ENCODE measurements at regions not wholly inside any gene's neighbourhood (a gene's known extent, or its start where the extent isn't known, plus 50 kb on each side); places are given as distances from the start of the nearest gene placed in this dataset.

DNA sequence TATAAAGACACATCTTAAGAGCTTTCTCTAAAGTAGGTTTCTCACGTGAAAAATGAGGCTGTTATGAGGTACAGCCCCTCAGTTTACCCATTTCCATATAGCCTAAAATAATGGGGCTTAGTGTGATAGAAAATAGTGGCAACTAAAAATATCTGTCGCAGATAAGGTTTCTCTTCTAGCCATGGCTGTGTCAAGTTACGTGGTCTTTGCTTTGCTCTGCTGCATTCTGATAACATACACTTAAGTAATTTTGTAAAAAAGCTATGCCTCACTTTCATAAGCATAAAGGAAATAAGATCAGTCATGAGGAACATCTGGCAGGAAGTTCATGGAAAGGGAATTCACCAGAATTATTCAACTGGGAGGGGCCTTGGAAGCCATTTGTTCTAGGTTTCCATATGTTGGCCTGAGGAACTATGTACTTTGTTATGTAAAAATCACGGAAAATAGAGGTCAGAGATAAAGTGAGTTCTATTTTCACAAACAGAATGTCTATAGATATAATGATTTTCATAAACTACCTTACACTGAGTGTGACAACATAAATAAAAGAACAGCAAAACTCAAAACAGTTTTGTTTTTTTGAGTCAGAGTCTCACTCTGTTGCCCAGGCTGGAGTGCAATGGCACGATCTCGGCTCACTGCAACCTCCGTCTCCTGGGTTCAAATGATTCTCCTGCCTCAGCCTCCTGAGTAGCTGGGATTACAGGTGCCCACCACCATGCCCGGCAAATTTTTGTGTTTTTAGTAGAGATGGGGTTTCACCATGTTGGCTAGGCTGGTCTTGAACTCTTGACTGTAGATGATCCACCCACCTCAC, 195.6 kb upstream of the KRR1 start:
- TF ChIP-seq CTCF (conservative IDR thresholded peaks at IDR 0.05 in 1 of 2, IDR thresholded peaks at IDR 0.05 in 1 of 2; ENCODE audit: low read depth in 1 of 2, low read length in 2 of 2) (no peak), EZH2 (IDR thresholded peaks at IDR 0.05; ENCODE audit: low read length, missing control alignments) (no peak)
